Lower lobe of right lung (tissue), 2 donors: ENCODE measurements at regions not wholly inside any gene's neighbourhood (a gene's known extent, or its start where the extent isn't known, plus 50 kb on each side); places are given as distances from the start of the nearest gene placed in this dataset.

Experiments
- ATAC-seq, 2 donors: fragments of 200-7000 bp; cut with Tn5 transposase; one replicate each; pipeline ENCODE4 v1.9.1; 2020 to 2022; ENCODE audit warnings: mild to moderate bottlenecking in 2 of 2, moderate library complexity in 2 of 2
- DNase-seq: peaks from one replicate; pipeline ENCODE4 v3.0.0-alpha.2; 2020
- H3K27ac ChIP-seq: fragments of 200-600 bp; one replicate; pipeline ENCODE4 v1.8.0; 2022
- H3K27me3 ChIP-seq: fragments of 200-600 bp; one replicate; pipeline ENCODE4 v1.8.0; 2022; ENCODE audit warnings: low read depth
- H3K36me3 ChIP-seq: fragments of 200-600 bp; one replicate; pipeline ENCODE4 v1.8.0; 2022; ENCODE audit warnings: mild to moderate bottlenecking
- H3K4me1 ChIP-seq: fragments of 200-600 bp; one replicate; pipeline ENCODE4 v1.8.0; 2022
- H3K4me3 ChIP-seq: fragments of 200-600 bp; one replicate; pipeline ENCODE4 v1.8.0; 2022; ENCODE audit warnings: mild to moderate bottlenecking
- H3K9me3 ChIP-seq: fragments of 200-600 bp; one replicate; pipeline ENCODE4 v1.8.0; 2022
- CTCF ChIP-seq: fragments of 200-600 bp; IDR thresholded peaks from one replicate; pipeline ENCODE4 v1.8.0; 2022; ENCODE audit warnings: antibody characterized with exemption, mild to moderate bottlenecking
- intact Hi-C: fragments of 100-400 bp; cut with DNase I; formaldehyde crosslinking; loops from one replicate; pipeline ENCODE4 v1.11.0; 2022
- donor health status: DM: no; HTN: yes; CAD: no; lungs with severe emphysema.

GRCh38 chrX:25941087-25941486 is 197.1 kb upstream of the MAGEB18 start:
- H3K4me1 ChIP-seq: no peaks in the 10 kb centered on the region
- ATAC-seq (no peak), DNase-seq (no peak)
- intact Hi-C loops: no loop called here
- no peaks in the 10 kb centered on the region for H3K36me3 ChIP-seq
- H3K4me3 ChIP-seq: no peak overlapping the region
- H3K27me3 ChIP-seq: no peaks in the 10 kb centered on the region
- H3K9me3 ChIP-seq: no peaks in the 10 kb centered on the region
- TF ChIP-seq CTCF: no peak
- H3K27ac ChIP-seq: no peak overlapping the region

- H3K27ac ChIP-seq: no peak overlapping the region
- intact Hi-C loops: no loop called here
- DNase-seq: no peak
- no peaks in the 10 kb centered on the region for H3K9me3 ChIP-seq
- ATAC-seq: no peak
- no peaks in the 10 kb centered on the region for H3K27me3 ChIP-seq
- H3K4me1 ChIP-seq: no peaks in the 10 kb centered on the region
- no peak overlapping the region for H3K4me3 ChIP-seq
- TF ChIP-seq CTCF: no peak
- no peaks in the 10 kb centered on the region for H3K36me3 ChIP-seq
Observed at GRCh38 chrX:25941559-25942250, 196.4 kb upstream of the MAGEB18 start.

- intact Hi-C loops: no loop called here
- no peak for TF ChIP-seq CTCF
- ATAC-seq (no peak), DNase-seq (no peak)
- H3K4me3 ChIP-seq: no peak overlapping the region
- H3K27me3 ChIP-seq: no peaks in the 10 kb centered on the region
- no peaks in the 10 kb centered on the region for H3K36me3 ChIP-seq
- H3K27ac ChIP-seq: no peak overlapping the region
- H3K9me3 ChIP-seq: no peaks in the 10 kb centered on the region
- no peaks in the 10 kb centered on the region for H3K4me1 ChIP-seq
Observed at GRCh38 chrX:25968920-25969319, 169.2 kb upstream of the MAGEB18 start.

GRCh38 chrX:25976683-25977310 is 161.3 kb upstream of the MAGEB18 start:
- no peak for DNase-seq
- ATAC-seq: no peak
- intact Hi-C loops: no loop called here
- H3K4me3 ChIP-seq: no peak overlapping the region
- H3K4me1 ChIP-seq: no peaks in the 10 kb centered on the region
- no peak overlapping the region for H3K27ac ChIP-seq
- H3K27me3 ChIP-seq: no peaks in the 10 kb centered on the region
- H3K9me3 ChIP-seq: no peaks in the 10 kb centered on the region
- H3K36me3 ChIP-seq: no peaks in the 10 kb centered on the region
- no peak for TF ChIP-seq CTCF

GRCh38 chrX:25998687-25999086 is 139.5 kb upstream of the MAGEB18 start:
- ATAC-seq (no peak), DNase-seq (no peak)
- TF ChIP-seq CTCF: no peak
- no peak overlapping the region for H3K4me3 ChIP-seq
- H3K27me3 ChIP-seq: no peaks in the 10 kb centered on the region
- no peaks in the 10 kb centered on the region for H3K9me3 ChIP-seq
- H3K4me1 ChIP-seq: no peaks in the 10 kb centered on the region
- no peak overlapping the region for H3K27ac ChIP-seq
- intact Hi-C loops: no loop called here
- no peaks in the 10 kb centered on the region for H3K36me3 ChIP-seq
